Stimulated activated CD8-positive, alpha-beta memory T cell treated with anti-CD3 and anti-CD28 coated beads, Interleukin-2, amount 100 ng/mL, for 48 hours (primary cell): ENCODE measurements at regions not wholly inside any gene's neighbourhood (a gene's known extent, or its start where the extent isn't known, plus 50 kb on each side); places are given as distances from the start of the nearest gene placed in this dataset.

ENCODE experiments used
- DNase-seq, 2 donors: peaks; one replicate each; pipeline ENCODE4 v3.0.0-alpha.2; 2020; ENCODE audit warnings: low read depth in 2 of 2

GRCh38 chr4:171636606-171637005, 176.6 kb upstream of the GALNTL6 start:
- DNase-seq, result no peak

- no peak for DNase-seq
Observed at GRCh38 chr4:171629737-171630136, 183.5 kb upstream of the GALNTL6 start.

GRCh38 chr4:171629182-171629581, 184.0 kb upstream of the GALNTL6 start:
- no peak for DNase-seq

- DNase-seq, result no peak
Observed at GRCh38 chr4:171626554-171626953, 186.7 kb upstream of the GALNTL6 start.

- DNase-seq, result no peak
Observed at GRCh38 chr4:171622729-171623128, 190.5 kb upstream of the GALNTL6 start.

GRCh38 chr4:171621646-171622045, 191.6 kb upstream of the GALNTL6 start:
- no peak for DNase-seq

- no peak for DNase-seq
Observed at GRCh38 chr4:171612907-171613306, 200.3 kb upstream of the GALNTL6 start.

GRCh38 chr4:171602638-171603355, 210.4 kb upstream of the GALNTL6 start:
- DNase-seq, result no peak

- DNase-seq, result no peak
Observed at GRCh38 chr4:171601091-171601490, 212.1 kb upstream of the GALNTL6 start.

- DNase-seq, result no peak
Observed at GRCh38 chr4:171599628-171600027, 213.6 kb upstream of the GALNTL6 start.

- DNase-seq, result no peak
Observed at GRCh38 chr4:171594293-171594692, 218.9 kb upstream of the GALNTL6 start.

- DNase-seq, result no peak
Observed at GRCh38 chr4:171590716-171591115, 222.5 kb upstream of the GALNTL6 start.

GRCh38 chr4:171588764-171589163, 224.4 kb upstream of the GALNTL6 start:
- no peak for DNase-seq

GRCh38 chr4:171588051-171588545, 225.1 kb upstream of the GALNTL6 start:
- DNase-seq, result no peak

GRCh38 chr4:171583790-171584189, 229.4 kb upstream of the GALNTL6 start:
- DNase-seq, result no peak

- no peak for DNase-seq
Observed at GRCh38 chr4:171582961-171583581, 230.1 kb upstream of the GALNTL6 start.

- no peak for DNase-seq
Observed at GRCh38 chr4:171573181-171573580, 240.0 kb upstream of the GALNTL6 start.

- no peak for DNase-seq
Observed at GRCh38 chr4:171565130-171565788, 247.9 kb upstream of the GALNTL6 start.

- DNase-seq, result no peak
Observed at GRCh38 chr4:171561419-171561818, 251.8 kb upstream of the GALNTL6 start.

- DNase-seq, result no peak
Observed at GRCh38 chr4:171553961-171554360, 259.2 kb upstream of the GALNTL6 start.

GRCh38 chr4:171542640-171543039, 270.6 kb upstream of the GALNTL6 start:
- no peak for DNase-seq

GRCh38 chr4:171538601-171539100, 274.6 kb upstream of the GALNTL6 start:
- no peak for DNase-seq

- DNase-seq, result no peak
Observed at GRCh38 chr4:171534391-171534790, 278.8 kb upstream of the GALNTL6 start.
